HG02938 (cell line): ENCODE measurements at regions not wholly inside any gene's neighbourhood (a gene's known extent, or its start where the extent isn't known, plus 50 kb on each side); places are given as distances from the start of the nearest gene placed in this dataset.
"Not testable (repeated sequence)": the region's sequence is repeated elsewhere in the genome, so short reads cannot be mapped to it uniquely, and the experiment has no call there.

ENCODE experiments used
- ATAC-seq: cut with Tn5 transposase; IDR thresholded peaks from one replicate; pipeline ENCODE4 v1.9.1; 2021; ENCODE audit warnings: mild to moderate bottlenecking, moderate library complexity; ENCODE audit not compliant: unreplicated experiment

GRCh38 chr12:72148709-72149108, 123.5 kb upstream of the TRHDE start:
- ATAC-seq: no peak

GRCh38 chr12:72162875-72163274, 109.3 kb upstream of the TRHDE start:
- ATAC-seq: no peak

GRCh38 chr12:72168851-72169250, 103.3 kb upstream of the TRHDE start:
- no peak for ATAC-seq

GRCh38 chr12:72173974-72174373, 98.2 kb upstream of the TRHDE start:
- no peak for ATAC-seq

- no peak for ATAC-seq
Observed at GRCh38 chr12:72178244-72178643, 93.9 kb upstream of the TRHDE start.

GRCh38 chr12:72178871-72179270, 93.3 kb upstream of the TRHDE start:
- no peak for ATAC-seq

- ATAC-seq: no peak
Observed at GRCh38 chr12:72179841-72180240, 92.3 kb upstream of the TRHDE start.

GRCh38 chr12:72184971-72185533, 87.1 kb upstream of the TRHDE start:
- ATAC-seq: not testable (repeated sequence)

- no peak for ATAC-seq
Observed at GRCh38 chr12:72189266-72189665, 82.9 kb upstream of the TRHDE start.

- no peak for ATAC-seq
Observed at GRCh38 chr12:72191761-72192160, 80.4 kb upstream of the TRHDE start.

GRCh38 chr12:72197790-72198189, 74.4 kb upstream of the TRHDE start:
- ATAC-seq: no peak

GRCh38 chr12:72201457-72201856, 70.7 kb upstream of the TRHDE start:
- ATAC-seq: no peak

- no peak for ATAC-seq
Observed at GRCh38 chr12:72203764-72204335, 68.3 kb upstream of the TRHDE start.

- no peak for ATAC-seq
Observed at GRCh38 chr12:72207079-72207478, 65.1 kb upstream of the TRHDE start.

- ATAC-seq: no peak
Observed at GRCh38 chr12:72207486-72208409, 64.4 kb upstream of the TRHDE start.

- ATAC-seq: no peak
Observed at GRCh38 chr12:72209086-72209485, 63.1 kb upstream of the TRHDE start.

- no peak for ATAC-seq
Observed at GRCh38 chr12:72214163-72214562, 58.0 kb upstream of the TRHDE start.

GRCh38 chr12:72215287-72215686, 56.9 kb upstream of the TRHDE start:
- ATAC-seq: not testable (repeated sequence)

GRCh38 chr12:72219937-72220336, 52.2 kb upstream of the TRHDE start:
- peak; percentile 72 for ATAC-seq
